HG02938 (cell line): ENCODE measurements at regions not wholly inside any gene's neighbourhood (a gene's known extent, or its start where the extent isn't known, plus 50 kb on each side); places are given as distances from the start of the nearest gene placed in this dataset.
"Not testable (repeated sequence)": the region's sequence is repeated elsewhere in the genome, so short reads cannot be mapped to it uniquely, and the experiment has no call there.

Experiments
- ATAC-seq: cut with Tn5 transposase; IDR thresholded peaks from one replicate; pipeline ENCODE4 v1.9.1; 2021; ENCODE audit warnings: mild to moderate bottlenecking, moderate library complexity; ENCODE audit not compliant: unreplicated experiment

GRCh38 chr14:83128783-83129182 is 1595.1 kb upstream of the SEL1L start:
- no peak for ATAC-seq

- ATAC-seq, result no peak
Observed at GRCh38 chr14:83129496-83129895, 1595.8 kb upstream of the SEL1L start.

- no peak for ATAC-seq
Observed at GRCh38 chr14:83133981-83134645, 1600.5 kb upstream of the SEL1L start.

GRCh38 chr14:83140756-83141155 is 1607.1 kb upstream of the SEL1L start:
- ATAC-seq, result no peak

GRCh38 chr14:83147006-83147405 is 1613.4 kb upstream of the SEL1L start:
- ATAC-seq, result no peak

- ATAC-seq, result no peak
Observed at GRCh38 chr14:83151571-83151970, 1617.9 kb upstream of the SEL1L start.

GRCh38 chr14:83153081-83153480 is 1619.4 kb upstream of the SEL1L start:
- no peak for ATAC-seq

- no peak for ATAC-seq
Observed at GRCh38 chr14:83162361-83162929, 1628.8 kb upstream of the SEL1L start.

GRCh38 chr14:83163016-83163415 is 1629.4 kb upstream of the SEL1L start:
- ATAC-seq, result no peak

GRCh38 chr14:83164016-83164415 is 1630.4 kb upstream of the SEL1L start:
- no peak for ATAC-seq

- ATAC-seq, result no peak
Observed at GRCh38 chr14:83164591-83164990, 1630.9 kb upstream of the SEL1L start.

- ATAC-seq, result no peak
Observed at GRCh38 chr14:83170165-83170564, 1636.5 kb upstream of the SEL1L start.

- no peak for ATAC-seq
Observed at GRCh38 chr14:83171761-83172160, 1638.1 kb upstream of the SEL1L start.

GRCh38 chr14:83172363-83172762 is 1638.7 kb upstream of the SEL1L start:
- no peak for ATAC-seq

- ATAC-seq, result no peak
Observed at GRCh38 chr14:83173687-83174086, 1640.0 kb upstream of the SEL1L start.

GRCh38 chr14:83184531-83184930 is 1650.9 kb upstream of the SEL1L start:
- no peak for ATAC-seq

- not testable (repeated sequence) for ATAC-seq
Observed at GRCh38 chr14:83188311-83188710, 1654.7 kb upstream of the SEL1L start.

- no peak for ATAC-seq
Observed at GRCh38 chr14:83196236-83196635, 1662.6 kb upstream of the SEL1L start.

- ATAC-seq, result no peak
Observed at GRCh38 chr14:83197271-83197670, 1663.6 kb upstream of the SEL1L start.

- no peak for ATAC-seq
Observed at GRCh38 chr14:83207550-83207949, 1673.9 kb upstream of the SEL1L start.

GRCh38 chr14:83208341-83208740 is 1674.7 kb upstream of the SEL1L start:
- no peak for ATAC-seq

GRCh38 chr14:83217492-83217891 is 1683.8 kb upstream of the SEL1L start:
- no peak for ATAC-seq
